ENCODE measurements at regions not wholly inside any gene's neighbourhood (a gene's known extent, or its start where the extent isn't known, plus 50 kb on each side); places are given as distances from the start of the nearest gene placed in this dataset.
"Not testable (repeated sequence)": the region's sequence is repeated elsewhere in the genome, so short reads cannot be mapped to it uniquely, and the experiment has no call there.

DNA sequence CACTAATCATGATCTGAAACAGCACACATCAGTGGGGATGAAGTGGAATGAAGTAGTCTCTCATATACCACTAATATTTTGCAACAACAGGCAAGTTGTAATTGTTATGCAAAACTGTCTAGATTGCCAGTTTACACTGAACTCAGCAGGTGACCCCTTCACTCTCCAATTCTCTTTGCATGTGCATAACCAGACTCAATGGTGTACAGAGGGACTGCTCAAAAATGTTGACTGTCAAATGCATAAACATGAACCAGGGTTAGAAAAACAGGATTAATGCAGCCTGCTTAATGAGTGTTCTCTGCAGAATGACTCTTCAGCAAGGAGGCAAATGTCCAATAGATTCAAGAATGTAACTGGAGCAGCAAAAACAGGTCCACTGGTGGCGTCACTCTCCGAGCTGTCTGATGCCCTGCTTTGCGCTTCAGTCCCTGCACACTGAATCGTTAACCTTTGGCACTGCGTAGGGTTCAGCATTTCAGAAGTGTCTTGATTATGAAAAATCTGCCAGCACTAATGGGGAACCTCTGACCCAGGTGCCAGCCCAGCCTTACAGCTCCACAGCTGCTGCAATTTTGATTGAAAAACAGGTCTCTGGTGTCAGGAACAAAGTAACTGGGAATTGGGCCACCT, 209.3 kb downstream of the TDRD15 start:
- no peak for DNase-seq (ENCODE audit: low spot score)

- DNase-seq (ENCODE audit: low spot score) = no peak
Measured at GRCh38 chr2:21333684-21334083, 209.9 kb downstream of the TDRD15 start.

GRCh38 chr2:21346984-21347383, 223.2 kb downstream of the TDRD15 start:
- DNase-seq (ENCODE audit: low spot score) = no peak

- DNase-seq (ENCODE audit: low spot score) = no peak
Measured at GRCh38 chr2:21353879-21354679, 230.3 kb downstream of the TDRD15 start.

- no peak for DNase-seq (ENCODE audit: low spot score)
Measured at GRCh38 chr2:21356086-21356856, 232.5 kb downstream of the TDRD15 start.

DNA sequence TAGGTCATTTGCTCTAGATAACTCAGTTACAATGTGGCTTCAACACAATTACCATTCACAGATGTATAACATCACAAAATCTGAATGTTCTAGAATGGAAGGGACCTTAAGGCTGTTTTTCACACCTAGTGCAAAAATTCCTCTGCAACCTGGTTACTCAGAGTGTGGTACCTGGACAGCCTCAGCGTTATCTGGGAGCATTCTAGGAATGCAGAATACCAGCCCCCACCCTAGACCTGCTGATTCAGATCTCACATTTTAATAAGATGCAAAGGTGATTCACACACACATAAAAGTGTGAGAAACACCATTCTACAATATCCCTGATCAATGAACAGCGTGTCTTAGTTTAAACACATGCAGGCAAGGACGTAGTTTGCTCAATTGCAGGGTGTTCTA, 233.1 kb downstream of the TDRD15 start:
- no peak for DNase-seq (ENCODE audit: low spot score)

- no peak for DNase-seq (ENCODE audit: low spot score)
Measured at GRCh38 chr2:21358976-21359375, 235.2 kb downstream of the TDRD15 start.

DNA sequence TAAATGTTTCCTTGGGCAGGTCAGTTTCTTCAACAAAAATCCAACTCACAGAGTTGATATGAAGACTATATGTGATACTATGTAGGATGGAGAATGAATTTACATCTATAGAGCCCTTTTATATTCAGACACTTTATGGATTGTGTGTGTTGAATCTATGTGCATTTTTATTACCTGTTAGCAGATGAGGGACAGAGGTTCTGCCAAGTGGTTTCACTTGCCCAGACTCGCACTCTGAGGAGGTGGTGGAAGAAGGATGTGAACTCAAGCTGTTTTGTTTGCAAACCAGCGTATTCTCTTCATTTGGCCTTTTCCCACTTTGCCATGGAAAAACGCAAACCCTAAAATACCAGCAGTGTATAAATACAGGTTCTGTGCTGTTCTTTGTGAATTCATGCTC, 237.6 kb downstream of the TDRD15 start:
- DNase-seq (ENCODE audit: low spot score) = no peak

DNA sequence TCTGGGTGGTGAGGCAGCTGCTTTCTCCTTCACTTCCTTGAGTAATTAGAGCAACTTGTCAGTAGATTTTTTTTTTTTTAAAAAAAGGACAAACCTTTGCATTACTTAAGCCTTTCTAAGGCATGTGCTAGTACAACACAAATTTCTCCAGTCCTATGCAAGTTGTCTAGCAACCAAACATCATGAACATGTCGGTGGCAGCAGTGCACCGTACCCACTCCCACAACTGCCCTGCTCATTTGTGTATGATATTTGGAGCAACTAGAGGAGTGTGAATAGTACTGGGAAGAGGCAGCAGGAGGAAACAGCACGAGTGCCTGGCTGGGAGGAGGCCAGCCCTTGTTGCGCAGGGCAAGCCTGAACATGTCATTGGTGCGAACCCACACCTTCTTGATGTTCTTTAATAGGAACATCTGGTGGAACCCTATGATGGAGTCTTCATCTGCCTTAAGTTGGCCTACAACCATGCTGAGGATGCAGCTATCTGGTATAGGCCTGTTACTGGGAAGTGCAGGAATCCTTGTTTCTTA, 238.3 kb downstream of the TDRD15 start:
- DNase-seq (ENCODE audit: low spot score) = no peak

- no peak for DNase-seq (ENCODE audit: low spot score)
Measured at GRCh38 chr2:21363364-21363763, 239.6 kb downstream of the TDRD15 start.

DNA sequence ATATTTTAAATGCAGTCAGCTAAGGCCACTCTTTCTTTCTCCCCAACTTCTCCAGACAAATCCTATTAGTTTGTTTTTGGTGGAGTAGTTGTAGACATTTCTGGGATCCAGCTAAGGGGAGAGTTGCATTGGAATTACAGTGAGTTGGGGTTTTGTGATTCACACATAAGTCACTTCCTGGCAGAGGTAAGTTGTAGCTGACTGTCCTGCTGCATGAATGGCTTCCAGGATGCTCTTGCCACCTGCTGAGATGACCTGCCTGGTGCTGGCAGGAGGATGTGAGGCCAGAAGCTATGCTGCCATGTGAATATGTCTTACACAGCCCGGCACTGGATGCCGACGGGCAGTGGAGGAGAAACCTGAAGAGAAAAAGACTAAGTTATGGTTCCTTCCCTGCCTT, 243.7 kb downstream of the TDRD15 start:
- no peak for DNase-seq (ENCODE audit: low spot score)

GRCh38 chr2:21369787-21370186, 246.0 kb downstream of the TDRD15 start:
- DNase-seq (ENCODE audit: low spot score) = no peak

GRCh38 chr2:21371499-21372003, 247.8 kb downstream of the TDRD15 start:
- DNase-seq (ENCODE audit: low spot score) = no peak

DNA sequence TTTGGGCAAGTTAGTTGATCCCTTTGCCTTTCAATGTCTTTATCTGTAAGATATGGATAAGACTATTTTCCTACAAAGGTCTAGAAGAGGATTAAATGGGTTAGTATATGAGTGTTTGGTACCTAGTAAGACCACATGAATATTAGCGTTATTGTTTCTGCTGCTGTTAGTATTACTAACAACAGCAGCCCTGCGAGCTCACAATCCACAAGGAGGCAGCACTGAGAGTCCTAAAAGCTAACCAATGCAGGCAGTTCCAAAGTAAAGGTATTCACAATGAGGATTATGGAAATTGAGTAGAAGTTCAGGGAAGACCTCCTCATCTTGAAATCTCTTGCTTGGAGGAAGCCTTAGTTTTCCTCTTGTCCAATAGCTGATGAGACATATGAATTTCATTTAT, 248.9 kb downstream of the TDRD15 start:
- peak; percentile 1 for DNase-seq (ENCODE audit: low spot score)

DNA sequence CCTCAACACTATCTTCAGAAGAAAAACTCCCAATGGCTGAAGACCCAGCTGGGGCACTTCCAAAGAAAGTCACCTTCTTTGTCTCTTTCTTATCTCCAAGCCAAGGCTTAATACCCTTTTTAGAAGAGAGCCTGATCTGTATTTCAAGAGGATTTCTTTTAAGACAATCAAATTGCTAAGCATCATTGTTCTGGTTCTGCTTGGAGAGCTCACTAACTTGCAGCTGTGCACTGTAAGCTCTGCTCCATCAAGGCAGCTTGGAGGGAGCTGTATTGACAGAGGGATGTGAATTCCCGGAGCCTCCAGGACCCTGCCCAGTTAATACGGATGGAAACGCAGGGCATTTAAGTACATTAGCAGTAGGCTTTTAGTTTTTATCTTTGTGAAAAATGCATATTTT, 253.1 kb downstream of the TDRD15 start:
- no peak for DNase-seq (ENCODE audit: low spot score)

- DNase-seq (ENCODE audit: low spot score) = no peak
Measured at GRCh38 chr2:21379140-21379539, 255.4 kb downstream of the TDRD15 start.

DNA sequence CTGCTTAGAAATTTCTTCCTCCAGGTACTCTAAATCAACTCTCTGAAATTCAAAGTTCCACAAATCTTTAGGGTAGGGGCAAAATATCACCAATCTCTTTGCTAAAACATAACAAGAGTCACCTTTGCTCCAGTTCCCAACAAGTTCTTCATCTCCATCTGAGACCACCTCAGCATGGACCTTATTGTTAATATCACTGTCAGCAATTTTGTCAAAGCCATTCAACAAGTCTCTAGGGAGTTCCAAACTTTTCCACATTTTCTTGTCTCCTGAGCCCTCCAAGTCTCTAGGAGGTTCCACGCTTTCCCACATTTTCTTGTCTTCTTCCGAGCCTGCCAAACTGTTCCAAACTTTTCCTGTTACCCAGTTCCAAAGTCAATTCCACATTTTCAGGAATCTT, 255.9 kb downstream of the TDRD15 start:
- not testable (repeated sequence) for DNase-seq (ENCODE audit: low spot score)

DNA sequence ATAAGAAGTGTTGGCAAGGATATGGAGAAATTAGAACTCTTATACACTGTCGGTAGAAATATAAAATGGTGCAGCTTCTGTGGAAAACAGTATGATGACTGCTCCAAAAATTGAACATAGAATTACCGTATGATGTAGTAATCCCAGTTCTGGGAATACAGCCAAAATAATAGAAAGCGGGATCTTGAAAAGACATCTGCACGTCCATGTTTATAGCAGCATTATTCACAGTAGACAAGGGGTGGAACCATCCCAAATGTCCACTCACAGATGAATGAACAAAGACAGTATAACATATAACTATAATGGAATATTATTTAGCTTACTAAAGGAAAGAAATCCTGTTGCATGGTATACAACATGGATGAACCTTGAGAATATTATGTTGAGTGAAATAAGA, 257.7 kb downstream of the TDRD15 start:
- no peak for DNase-seq (ENCODE audit: low spot score)

DNA sequence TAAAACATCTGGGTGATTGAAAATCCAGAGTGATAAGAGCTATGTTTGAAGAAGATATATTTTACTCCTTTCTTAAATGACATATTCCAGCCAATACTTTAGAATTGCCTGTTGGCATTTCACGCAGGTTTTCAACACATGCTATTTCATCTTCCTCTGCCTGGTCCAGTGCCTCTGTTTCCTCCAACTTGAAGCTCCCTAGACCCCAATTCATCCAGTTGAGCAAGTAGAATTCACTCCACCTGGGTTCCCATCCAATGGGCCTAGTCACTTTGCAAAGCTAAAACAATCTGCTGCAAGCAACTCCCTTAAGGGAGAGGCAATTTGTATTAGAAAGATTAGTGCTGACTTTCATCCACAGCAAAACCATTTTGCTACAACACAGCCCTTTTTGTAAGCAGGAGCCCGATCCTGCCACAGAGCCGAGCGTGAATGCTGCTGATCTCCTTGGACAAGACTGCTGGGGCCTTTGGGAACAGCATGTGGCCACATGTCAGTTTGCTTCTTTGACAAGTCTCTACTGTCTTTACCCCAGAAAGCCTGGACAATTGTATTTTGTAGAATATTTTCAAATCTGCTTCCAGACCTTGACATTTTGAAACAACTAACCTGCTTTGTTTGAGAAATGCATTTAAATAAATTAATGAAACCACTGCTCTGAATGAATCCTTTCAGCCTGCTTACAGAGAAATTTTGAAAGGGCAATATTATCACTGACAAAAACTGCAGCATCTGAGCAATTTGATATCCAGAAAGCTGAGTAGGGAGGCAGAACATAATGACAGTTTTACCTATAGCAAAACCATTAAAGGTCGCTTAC, 259.1 kb downstream of the TDRD15 start:
- DNase-seq (ENCODE audit: low spot score) = no peak

- no peak for DNase-seq (ENCODE audit: low spot score)
Measured at GRCh38 chr2:21386666-21387065, 262.9 kb downstream of the TDRD15 start.

DNA sequence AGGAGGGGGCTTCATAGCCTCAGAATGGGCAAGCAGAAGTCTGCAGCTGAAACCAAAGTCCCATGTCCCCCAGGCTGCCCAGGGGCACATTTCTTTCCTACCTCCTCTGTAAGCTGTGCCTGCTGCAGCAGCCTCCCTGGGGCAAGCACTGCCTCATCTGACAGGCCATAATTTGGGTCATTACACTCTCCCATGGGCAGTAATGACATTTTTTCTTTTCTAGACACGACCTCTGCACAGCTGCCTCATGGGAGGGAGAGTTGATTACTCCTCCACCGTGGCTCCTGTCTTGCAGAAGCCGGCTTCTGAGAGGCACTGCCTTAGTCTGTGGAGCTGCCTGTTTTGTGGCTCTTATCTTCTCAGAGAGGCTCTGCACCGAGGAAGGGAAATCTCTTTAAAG, 268.9 kb downstream of the TDRD15 start:
- DNase-seq (ENCODE audit: low spot score) = no peak

GRCh38 chr2:21393173-21393572, 269.4 kb downstream of the TDRD15 start:
- DNase-seq (ENCODE audit: low spot score) = no peak
